GM18498 (cell line): ENCODE measurements at regions not wholly inside any gene's neighbourhood (a gene's known extent, or its start where the extent isn't known, plus 50 kb on each side); places are given as distances from the start of the nearest gene placed in this dataset.
"Not testable (repeated sequence)": the region's sequence is repeated elsewhere in the genome, so short reads cannot be mapped to it uniquely, and the experiment has no call there.

Source experiments
- ATAC-seq: cut with Tn5 transposase; IDR thresholded peaks from one replicate; pipeline ENCODE4 v1.9.1; 2021; ENCODE audit warnings: mild to moderate bottlenecking, moderate library complexity; ENCODE audit not compliant: unreplicated experiment

DNA sequence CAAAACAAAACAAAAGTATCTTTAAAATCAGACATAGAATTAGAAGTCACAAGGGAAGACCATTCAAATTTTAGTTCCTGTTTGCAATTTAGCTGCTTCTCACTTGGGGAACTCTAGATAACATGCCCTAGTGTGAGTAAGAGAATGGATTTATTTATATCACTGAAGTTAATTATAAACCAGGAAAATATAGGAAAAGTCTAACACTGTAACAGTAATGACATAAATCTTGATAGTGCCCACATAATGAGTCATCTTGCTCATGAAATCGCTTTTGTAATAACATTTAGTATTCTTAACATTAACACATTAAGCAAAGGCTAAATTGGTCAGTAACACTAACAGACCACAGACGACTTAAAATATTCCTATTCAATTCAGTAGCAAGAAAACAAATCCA is 710.7 kb downstream of the STPG2 start:
- ATAC-seq: no peak

DNA sequence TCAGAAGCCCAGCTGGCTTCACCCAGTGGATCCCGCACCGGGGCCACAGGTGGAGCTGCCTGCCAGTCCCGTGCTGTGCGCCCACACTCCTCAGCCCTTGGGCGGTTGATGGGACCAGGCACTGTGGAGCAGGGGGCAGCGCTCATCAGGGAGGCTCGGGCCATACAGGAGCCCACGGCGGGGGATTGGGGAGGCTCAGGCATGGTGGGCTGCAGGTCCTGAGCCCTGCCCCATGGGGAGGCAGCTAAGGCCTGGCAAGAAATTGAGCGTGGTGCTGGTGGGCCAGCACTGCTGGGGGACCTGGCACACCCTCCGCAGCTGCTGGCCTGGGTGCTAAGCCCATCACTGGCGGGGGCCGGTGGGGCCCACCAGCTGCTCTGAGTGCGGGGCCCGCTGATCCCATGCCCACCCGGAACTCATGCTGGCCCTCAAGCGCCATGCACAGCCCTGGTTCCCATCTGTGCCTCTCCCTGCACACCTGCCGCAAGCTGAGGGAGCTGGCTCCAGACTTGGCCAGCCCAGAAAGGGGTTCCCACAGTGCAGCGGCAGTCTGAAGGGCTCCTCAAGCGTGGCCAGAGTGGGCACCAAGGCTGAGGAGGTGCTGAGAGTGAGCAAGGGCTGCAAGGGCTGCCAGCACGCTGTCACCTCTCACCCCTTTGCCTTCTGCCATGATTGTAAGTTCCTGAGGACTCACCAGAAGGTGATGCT is 705.1 kb downstream of the STPG2 start:
- not testable (repeated sequence) for ATAC-seq

DNA sequence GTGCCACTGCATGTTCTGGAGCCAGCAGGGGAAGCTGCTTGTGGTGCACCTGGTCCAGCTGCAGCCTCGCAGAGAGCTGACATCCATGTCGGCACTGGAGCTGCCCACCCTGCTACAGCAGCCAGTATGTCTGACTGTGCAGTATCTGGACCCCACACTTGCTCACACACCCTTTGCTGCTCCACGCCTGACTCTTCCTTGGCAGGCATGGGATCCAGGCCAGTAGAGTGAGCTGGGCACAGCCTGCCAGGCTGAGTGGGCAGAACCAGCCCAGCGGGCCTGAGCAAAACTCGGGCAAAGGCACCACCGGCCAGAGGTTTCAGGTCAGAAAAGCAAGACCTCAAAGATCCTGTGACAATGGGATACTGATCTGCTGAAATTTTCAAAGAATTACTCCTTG is 690.1 kb downstream of the STPG2 start:
- ATAC-seq: no peak

DNA sequence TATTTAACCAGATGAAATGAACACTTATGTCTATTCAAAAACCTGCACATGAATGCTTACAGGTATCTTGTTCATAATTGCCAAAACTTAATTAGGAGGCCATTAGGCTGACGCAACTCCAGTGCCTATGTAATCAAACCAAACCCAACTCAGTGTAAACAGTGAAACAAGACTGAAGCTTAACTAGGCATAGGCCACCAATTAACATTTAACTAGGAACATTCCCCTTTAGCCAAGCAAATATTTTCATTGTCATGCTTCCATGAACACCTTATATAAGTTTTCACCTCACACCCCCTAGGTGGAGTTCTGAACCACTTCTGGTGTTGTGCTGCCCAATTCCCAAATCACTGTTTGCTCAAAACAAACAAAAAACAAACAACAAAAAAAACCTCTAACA is 686.0 kb downstream of the STPG2 start:
- no peak for ATAC-seq

DNA sequence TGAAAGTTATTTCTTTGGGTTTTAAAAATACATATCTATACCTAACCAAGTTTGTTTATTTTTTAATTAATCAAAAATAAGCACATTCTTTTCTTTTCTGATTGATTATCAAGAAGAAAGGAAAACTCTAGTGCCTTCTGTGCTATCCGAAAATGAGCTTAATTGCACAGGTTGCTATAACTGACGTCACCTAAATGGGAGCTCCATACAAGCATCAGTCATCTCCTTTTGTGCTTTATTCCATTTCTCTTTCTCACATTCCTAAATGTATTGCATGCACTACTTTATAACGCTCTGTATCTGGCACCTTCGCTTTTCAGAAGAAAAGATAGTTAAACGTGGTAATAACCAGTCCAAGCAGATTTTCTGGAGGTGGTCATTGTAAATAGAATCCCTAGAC is 675.0 kb downstream of the STPG2 start:
- ATAC-seq: no peak

- ATAC-seq: no peak
Measured at GRCh38 chr4:97475621-97476020, 667.7 kb downstream of the STPG2 start.

- no peak for ATAC-seq
Measured at GRCh38 chr4:97477974-97478373, 665.3 kb downstream of the STPG2 start.

- ATAC-seq: no peak
Measured at GRCh38 chr4:97479388-97479787, 663.9 kb downstream of the STPG2 start.

DNA sequence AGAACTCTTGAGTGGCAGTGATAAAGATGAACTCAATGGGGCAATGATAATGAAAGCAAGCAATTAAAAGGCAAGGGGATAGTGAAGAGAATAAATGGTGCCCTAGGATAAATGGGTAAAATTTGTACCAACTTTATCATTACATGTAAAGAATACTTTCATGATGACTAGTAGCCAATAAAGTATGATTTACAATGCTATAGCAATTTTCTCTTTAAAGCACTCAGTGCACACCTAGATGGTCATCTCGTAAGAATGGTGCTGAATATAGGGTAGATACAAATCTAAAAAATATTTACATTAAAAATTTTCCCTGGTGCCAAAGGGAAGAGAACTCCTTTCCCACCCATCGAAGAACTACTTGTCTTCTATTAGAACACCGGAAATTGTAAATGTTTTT is 651.4 kb downstream of the STPG2 start:
- ATAC-seq: no peak

- ATAC-seq: no peak
Measured at GRCh38 chr4:97493815-97494518, 649.3 kb downstream of the STPG2 start.

DNA sequence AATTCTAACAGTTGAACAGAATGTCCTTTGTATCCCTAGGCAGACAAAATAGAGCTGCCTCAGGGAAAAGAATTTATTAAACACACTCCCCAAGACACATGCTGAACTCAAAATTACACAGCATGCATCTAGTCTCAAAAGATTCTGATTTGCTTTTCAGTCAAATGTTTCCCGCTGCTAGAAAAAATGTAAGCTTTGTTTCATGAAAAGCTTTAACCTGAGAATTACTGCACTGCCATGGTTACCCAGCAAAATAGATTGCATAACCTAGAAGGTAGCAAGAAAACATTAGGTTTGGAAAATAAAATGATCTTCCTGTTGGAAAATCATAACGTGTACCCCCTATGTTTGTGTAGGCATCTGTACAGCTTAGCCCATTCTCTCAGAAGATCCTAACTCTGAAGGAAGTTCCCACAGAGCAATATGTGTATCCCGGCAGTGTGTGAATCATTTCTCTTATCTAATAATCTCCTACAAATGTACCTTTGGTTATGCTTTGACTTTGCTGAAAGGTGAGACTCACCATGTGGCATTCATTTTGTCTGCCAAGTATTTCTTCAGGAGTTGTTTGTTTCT is 646.9 kb downstream of the STPG2 start:
- no peak for ATAC-seq

GRCh38 chr4:97498875-97499274 is 644.4 kb downstream of the STPG2 start:
- no peak for ATAC-seq

- ATAC-seq: peak; percentile 98
Measured at GRCh38 chr4:97500423-97500822, 642.9 kb downstream of the STPG2 start.

GRCh38 chr4:97504713-97505112 is 638.6 kb downstream of the STPG2 start:
- no peak for ATAC-seq

- no peak for ATAC-seq
Measured at GRCh38 chr4:97507587-97508245, 635.6 kb downstream of the STPG2 start.
